T-helper 17 cell (primary cell): ENCODE measurements at regions not wholly inside any gene's neighbourhood (a gene's known extent, or its start where the extent isn't known, plus 50 kb on each side); places are given as distances from the start of the nearest gene placed in this dataset.
"Not testable (repeated sequence)": the region's sequence is repeated elsewhere in the genome, so short reads cannot be mapped to it uniquely, and the experiment has no call there.

ENCODE experiments used
- ATAC-seq: fragments of 150-1000 bp; cut with Tn5 transposase; 2 replicates; pipeline ENCODE4 v1.10.0; 2021; ENCODE audit warnings: mild to moderate bottlenecking, moderate library complexity
- DNase-seq, 3 donors: peaks; one replicate each; pipeline versions ENCODE4 v3.0.0 to v3.0.0-alpha.2; 2020 to 2021
- H3K9me3 ChIP-seq: one replicate; pipeline ENCODE4 v1.7.0; 2013; ENCODE audit warnings: low read length, mild to moderate bottlenecking; ENCODE audit not compliant: control insufficient read depth, poor library complexity, severe bottlenecking
- H3K27ac Mint-ChIP-seq: one replicate; pipeline ENCODE4 v1.8.0; 2022; ENCODE audit warnings: mild to moderate bottlenecking, moderate library complexity, mixed read lengths
- H3K27me3 Mint-ChIP-seq: one replicate; pipeline ENCODE4 v1.8.0; 2022; ENCODE audit warnings: mixed read lengths
- H3K36me3 Mint-ChIP-seq: one replicate; pipeline ENCODE4 v1.8.0; 2022; ENCODE audit warnings: low read depth, mixed read lengths
- H3K4me1 Mint-ChIP-seq: one replicate; pipeline ENCODE4 v1.8.0; 2022; ENCODE audit warnings: mild to moderate bottlenecking, mixed read lengths
- H3K4me3 Mint-ChIP-seq: one replicate; pipeline ENCODE4 v1.8.0; 2022; ENCODE audit warnings: mild to moderate bottlenecking, moderate library complexity, mixed read lengths

DNA sequence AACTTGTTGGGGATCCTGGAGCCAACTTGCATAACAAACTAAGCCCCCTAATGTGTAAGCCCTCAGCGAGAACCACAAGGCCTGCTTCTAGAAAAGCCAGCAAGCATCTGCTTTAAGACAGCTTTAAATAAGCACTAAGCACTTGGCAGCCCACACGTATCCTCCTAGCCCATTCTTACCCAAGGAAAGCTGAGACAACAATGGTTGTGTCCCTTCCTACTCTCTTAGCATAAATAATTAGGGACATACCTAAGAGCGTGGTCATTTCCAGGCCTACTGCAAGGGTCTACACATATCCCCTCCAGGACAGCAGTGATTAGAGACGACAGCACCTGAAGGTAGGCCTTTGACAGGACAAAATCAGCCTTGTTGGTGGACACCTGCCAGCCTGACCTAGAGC lies 322.8 kb upstream of the PPARGC1A start:
- H3K27me3 Mint-ChIP-seq = no peaks in the 10 kb centered on the region
- no peak overlapping the region for H3K4me3 Mint-ChIP-seq
- no peaks in the 10 kb centered on the region for H3K9me3 ChIP-seq
- no peaks in the 10 kb centered on the region for H3K36me3 Mint-ChIP-seq
- no peaks in the 10 kb centered on the region for H3K4me1 Mint-ChIP-seq
- H3K27ac Mint-ChIP-seq = no peak overlapping the region
- no peak for ATAC-seq
- DNase-seq = no peak

DNA sequence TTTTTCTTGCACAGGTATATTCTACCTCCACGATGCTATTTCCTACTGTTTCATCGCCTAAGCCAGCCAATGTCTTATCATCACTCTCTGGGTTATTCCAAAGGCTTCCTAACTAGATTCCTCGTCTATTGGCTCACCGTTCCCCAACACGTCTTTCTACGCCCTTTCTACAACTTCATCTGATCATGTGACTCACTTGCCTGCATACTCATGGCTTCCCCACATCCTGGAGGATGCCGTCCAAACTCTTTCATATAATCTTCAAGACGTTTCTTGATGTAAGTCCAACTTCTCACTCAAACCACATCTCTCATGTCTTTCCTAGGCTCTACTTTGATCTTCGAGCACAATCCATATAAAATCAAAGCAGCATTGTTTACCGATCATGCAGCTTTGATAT lies 322.0 kb upstream of the PPARGC1A start:
- H3K36me3 Mint-ChIP-seq = no peaks in the 10 kb centered on the region
- no peaks in the 10 kb centered on the region for H3K27me3 Mint-ChIP-seq
- no peak for ATAC-seq
- no peak for DNase-seq
- H3K4me3 Mint-ChIP-seq = no peak overlapping the region
- no peak overlapping the region for H3K27ac Mint-ChIP-seq
- no peaks in the 10 kb centered on the region for H3K9me3 ChIP-seq
- H3K4me1 Mint-ChIP-seq = no peaks in the 10 kb centered on the region

GRCh38 chr4:24210332-24210902 lies 320.6 kb upstream of the PPARGC1A start:
- H3K4me1 Mint-ChIP-seq = no peaks in the 10 kb centered on the region

DNA sequence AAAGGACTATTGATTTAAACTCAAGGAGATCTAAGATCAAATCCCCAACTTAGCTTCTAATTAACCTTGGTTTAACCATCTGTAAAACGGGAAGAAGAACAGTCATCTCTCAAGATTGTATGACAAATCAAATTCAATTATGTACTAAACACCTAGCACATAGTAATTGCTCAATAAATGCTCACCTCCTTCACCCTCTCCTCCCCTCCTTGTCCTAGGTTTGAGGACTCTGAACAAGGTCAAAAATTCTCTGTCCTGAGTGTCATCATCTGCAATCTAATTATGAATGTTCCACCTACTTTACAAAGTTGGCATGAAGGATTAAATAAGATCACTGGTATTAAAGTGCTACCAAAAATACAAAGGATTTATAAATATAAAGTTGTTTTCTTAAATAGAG lies 320.1 kb upstream of the PPARGC1A start:
- H3K27ac Mint-ChIP-seq = no peak overlapping the region
- ATAC-seq (no peak), DNase-seq (no peak)
- H3K9me3 ChIP-seq = no peaks in the 10 kb centered on the region
- H3K4me1 Mint-ChIP-seq = no peaks in the 10 kb centered on the region
- no peak overlapping the region for H3K4me3 Mint-ChIP-seq
- no peaks in the 10 kb centered on the region for H3K36me3 Mint-ChIP-seq
- H3K27me3 Mint-ChIP-seq = no peaks in the 10 kb centered on the region

More at GRCh38 chr4:24210332-24210902, 320.6 kb upstream of the PPARGC1A start:
- Mint-ChIP-seq H3K4me3 (no peak overlapping the region), H3K27ac (no peak overlapping the region), H3K36me3 (no peaks in the 10 kb centered on the region), H3K27me3 (no peaks in the 10 kb centered on the region)
- no peaks in the 10 kb centered on the region for H3K9me3 ChIP-seq
- no peak for ATAC-seq
- no peak for DNase-seq

DNA sequence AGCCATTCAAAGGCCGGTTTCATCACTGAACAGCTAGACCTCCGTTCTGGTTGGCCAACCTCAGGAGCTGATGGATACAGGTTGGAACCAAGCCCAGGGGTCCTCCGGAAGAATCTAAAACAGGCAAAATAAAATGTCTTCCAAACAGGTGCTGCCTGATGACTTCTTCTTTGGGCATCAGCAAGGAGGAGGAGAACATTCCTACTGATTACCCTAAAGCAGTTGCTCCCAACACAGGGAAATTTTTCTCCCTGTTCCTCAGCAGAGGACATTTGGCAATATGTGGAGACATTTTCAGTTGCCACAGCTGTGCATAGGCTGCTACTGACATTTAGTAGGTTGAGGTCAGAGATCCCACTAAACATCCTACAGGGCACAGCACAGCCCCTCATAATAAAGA lies 319.3 kb upstream of the PPARGC1A start:
- no peak overlapping the region for H3K4me3 Mint-ChIP-seq

DNA sequence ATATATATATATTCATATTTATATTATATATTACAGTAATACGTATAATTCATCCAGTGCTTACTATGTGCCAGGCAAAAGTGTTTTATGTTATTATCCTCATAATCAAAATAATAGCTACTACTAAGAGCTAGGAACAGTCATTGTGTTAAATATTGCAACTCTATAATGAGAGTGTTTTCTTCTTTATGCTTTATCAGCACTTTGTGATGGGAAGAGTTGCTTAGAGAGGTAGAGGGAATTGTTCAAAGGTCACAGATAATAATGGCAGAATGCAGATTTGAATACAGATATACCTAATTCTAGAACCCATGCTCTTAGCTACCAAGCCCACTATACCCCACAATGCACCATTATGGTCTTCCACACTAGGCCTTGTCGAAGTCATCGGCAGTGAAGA lies 318.8 kb upstream of the PPARGC1A start:
- Mint-ChIP-seq H3K36me3 (no peaks in the 10 kb centered on the region), H3K27ac (no peak overlapping the region), H3K4me1 (no peaks in the 10 kb centered on the region), H3K4me3 (no peak overlapping the region), H3K27me3 (no peaks in the 10 kb centered on the region)
- no peak for DNase-seq
- ATAC-seq = no peak
- no peaks in the 10 kb centered on the region for H3K9me3 ChIP-seq

More for the DNA sequence above, 319.3 kb upstream of the PPARGC1A start:
- Mint-ChIP-seq H3K27me3 (no peaks in the 10 kb centered on the region), H3K27ac (no peak overlapping the region), H3K36me3 (no peaks in the 10 kb centered on the region), H3K4me1 (no peaks in the 10 kb centered on the region)
- H3K9me3 ChIP-seq = no peaks in the 10 kb centered on the region
- DNase-seq (no peak), ATAC-seq (no peak)

- not testable (repeated sequence) for DNase-seq, H3K27me3 Mint-ChIP-seq, H3K9me3 ChIP-seq, H3K27ac Mint-ChIP-seq, ATAC-seq, H3K36me3 Mint-ChIP-seq, H3K4me3 Mint-ChIP-seq, H3K4me1 Mint-ChIP-seq
Observed at GRCh38 chr4:24204708-24205107, 314.9 kb upstream of the PPARGC1A start.

GRCh38 chr4:24203926-24204325 lies 314.1 kb upstream of the PPARGC1A start:
- H3K9me3 ChIP-seq = no peaks in the 10 kb centered on the region
- ATAC-seq (no peak), DNase-seq (no peak)
- Mint-ChIP-seq H3K36me3 (no peaks in the 10 kb centered on the region), H3K4me1 (no peaks in the 10 kb centered on the region), H3K4me3 (no peak overlapping the region), H3K27ac (no peak overlapping the region), H3K27me3 (peaks cover 7% of the 10 kb centered on the region)

DNA sequence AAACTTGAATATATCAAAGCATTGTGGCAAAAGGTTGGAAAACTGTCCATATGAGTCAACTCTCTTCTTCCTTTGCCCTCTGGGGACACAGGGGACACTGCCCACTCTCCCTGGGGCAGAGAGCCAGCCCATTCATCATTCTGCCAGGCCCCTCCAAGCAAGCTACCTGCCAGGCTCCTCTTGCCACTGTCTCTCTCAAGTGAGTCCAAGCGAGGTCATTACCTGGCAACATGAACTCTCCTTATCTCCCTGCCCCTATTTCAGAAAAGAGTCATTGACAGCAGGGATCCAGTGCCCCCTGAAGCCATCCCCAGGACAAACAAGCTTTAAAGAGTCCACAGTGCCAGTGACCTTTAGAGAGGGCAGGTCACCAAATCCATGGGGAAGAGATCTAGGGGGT lies 312.7 kb upstream of the PPARGC1A start:
- Mint-ChIP-seq H3K36me3 (no peaks in the 10 kb centered on the region), H3K27me3 (peaks cover 7% of the 10 kb centered on the region), H3K4me3 (no peak overlapping the region), H3K27ac (no peak overlapping the region), H3K4me1 (no peaks in the 10 kb centered on the region)
- ATAC-seq (no peak), DNase-seq (no peak)
- H3K9me3 ChIP-seq = no peaks in the 10 kb centered on the region

DNA sequence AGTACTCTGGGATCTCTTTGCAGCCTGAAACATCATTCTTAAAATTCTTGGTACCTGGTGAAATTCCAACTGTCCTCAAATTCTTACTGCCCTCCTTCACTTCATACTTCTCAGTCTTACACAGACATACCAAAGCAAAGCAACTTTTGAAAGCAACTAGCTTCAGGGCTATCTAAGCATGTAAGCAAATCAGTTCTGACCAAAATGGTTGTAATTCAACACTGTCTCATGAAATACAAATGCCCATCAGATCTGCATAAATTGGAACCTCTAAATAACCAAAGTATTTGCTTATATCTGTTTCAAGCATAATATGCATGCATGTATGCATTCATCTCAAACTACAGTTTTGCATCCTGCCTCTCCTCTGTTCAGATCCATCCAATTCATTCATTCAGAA lies 308.1 kb upstream of the PPARGC1A start:
- DNase-seq = no peak
- Mint-ChIP-seq H3K27ac (no peak overlapping the region), H3K4me3 (no peak overlapping the region), H3K27me3 (peaks cover 7% of the 10 kb centered on the region), H3K36me3 (no peaks in the 10 kb centered on the region), H3K4me1 (no peaks in the 10 kb centered on the region)
- no peak for ATAC-seq
- H3K9me3 ChIP-seq = no peaks in the 10 kb centered on the region

DNA sequence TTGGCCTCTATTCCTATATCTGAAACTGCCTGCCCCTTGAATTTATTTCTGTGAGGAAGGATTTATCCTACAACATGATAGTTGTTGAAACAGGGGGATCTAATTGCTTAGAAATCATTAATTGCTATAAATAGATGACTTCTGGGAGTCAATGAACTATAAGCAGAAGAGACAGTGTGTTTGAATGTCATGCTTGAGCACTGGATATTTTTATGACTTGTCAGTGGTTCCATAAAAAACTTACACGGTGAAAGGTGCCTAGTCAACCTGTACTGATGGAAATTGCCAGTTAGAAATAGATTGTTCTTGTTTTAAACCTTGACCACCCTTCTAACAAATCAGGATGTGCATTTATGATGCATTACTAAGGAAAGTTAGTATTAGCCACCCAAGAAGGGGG lies 306.9 kb upstream of the PPARGC1A start:
- Mint-ChIP-seq H3K27ac (no peak overlapping the region), H3K4me3 (no peak overlapping the region), H3K36me3 (no peaks in the 10 kb centered on the region), H3K27me3 (no peaks in the 10 kb centered on the region), H3K4me1 (no peaks in the 10 kb centered on the region)
- H3K9me3 ChIP-seq = no peaks in the 10 kb centered on the region
- DNase-seq = no peak
- ATAC-seq = no peak

GRCh38 chr4:24195991-24196736 lies 306.3 kb upstream of the PPARGC1A start:
- no peaks in the 10 kb centered on the region for H3K9me3 ChIP-seq
- H3K27ac Mint-ChIP-seq = no peak overlapping the region
- ATAC-seq = no peak
- no peak for DNase-seq
- H3K4me3 Mint-ChIP-seq = no peak overlapping the region
- H3K27me3 Mint-ChIP-seq = no peaks in the 10 kb centered on the region
- no peaks in the 10 kb centered on the region for H3K4me1 Mint-ChIP-seq
- no peaks in the 10 kb centered on the region for H3K36me3 Mint-ChIP-seq

DNA sequence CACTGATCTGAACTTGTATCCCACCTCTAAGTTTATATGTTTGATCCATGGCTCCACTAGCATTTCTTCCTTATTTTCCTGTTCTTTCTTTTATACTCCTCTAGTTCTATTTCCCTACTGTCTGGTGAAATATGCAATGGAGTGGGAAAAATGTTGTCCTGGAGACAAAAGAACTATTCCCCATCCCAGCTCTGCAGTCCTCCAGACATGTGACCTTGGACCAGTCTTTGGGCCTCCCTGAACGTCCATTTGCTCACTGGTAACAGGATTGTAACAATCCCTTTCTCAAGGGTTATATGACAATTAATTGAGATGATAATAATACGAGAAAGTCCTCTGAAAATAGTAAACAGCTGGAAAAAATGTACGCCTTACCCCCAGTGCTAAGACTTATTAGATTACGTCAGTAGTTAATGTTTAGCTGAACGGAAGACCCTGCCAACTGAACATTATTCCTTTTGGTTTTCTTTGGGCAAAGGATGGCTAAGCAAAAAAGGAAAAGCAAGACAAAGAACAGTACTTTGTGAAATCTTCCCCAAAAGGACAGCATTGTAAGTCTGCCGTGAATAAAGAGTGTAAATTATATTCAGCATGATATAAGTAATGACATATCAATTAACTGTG lies 302.3 kb upstream of the PPARGC1A start:
- Mint-ChIP-seq H3K27me3 (no peaks in the 10 kb centered on the region), H3K4me3 (no peak overlapping the region)
- no peak for ATAC-seq

More for the DNA sequence above, 302.3 kb upstream of the PPARGC1A start:
- DNase-seq = no peak
- Mint-ChIP-seq H3K27ac (no peak overlapping the region), H3K36me3 (no peaks in the 10 kb centered on the region), H3K4me1 (no peaks in the 10 kb centered on the region)
- H3K9me3 ChIP-seq = no peaks in the 10 kb centered on the region
